GM21723 (cell line): ENCODE measurements at regions not wholly inside any gene's neighbourhood (a gene's known extent, or its start where the extent isn't known, plus 50 kb on each side); places are given as distances from the start of the nearest gene placed in this dataset.
"Not testable (repeated sequence)": the region's sequence is repeated elsewhere in the genome, so short reads cannot be mapped to it uniquely, and the experiment has no call there.

Experiments used
- ATAC-seq: cut with Tn5 transposase; IDR thresholded peaks from one replicate; pipeline ENCODE4 v1.9.1; 2021; ENCODE audit warnings: mild to moderate bottlenecking, moderate library complexity; ENCODE audit not compliant: unreplicated experiment

- ATAC-seq, result no peak
These were observed 167.9 kb upstream of the PRICKLE2 start for GRCh38 chr3:64393193-64393592.

- no peak for ATAC-seq
These were observed 166.7 kb upstream of the PRICKLE2 start for GRCh38 chr3:64392001-64392400.

GRCh38 chr3:64390893-64391292 lies 165.6 kb upstream of the PRICKLE2 start:
- no peak for ATAC-seq

GRCh38 chr3:64388886-64389285 lies 163.6 kb upstream of the PRICKLE2 start:
- no peak for ATAC-seq

GRCh38 chr3:64387688-64388087 lies 162.4 kb upstream of the PRICKLE2 start:
- no peak for ATAC-seq

GRCh38 chr3:64385277-64385676 lies 160.0 kb upstream of the PRICKLE2 start:
- no peak for ATAC-seq

GRCh38 chr3:64384561-64384960 lies 159.3 kb upstream of the PRICKLE2 start:
- ATAC-seq, result no peak

GRCh38 chr3:64382153-64382552 lies 156.9 kb upstream of the PRICKLE2 start:
- ATAC-seq, result no peak

- no peak for ATAC-seq
These were observed 156.1 kb upstream of the PRICKLE2 start for GRCh38 chr3:64381367-64381766.

GRCh38 chr3:64380546-64380945 lies 155.3 kb upstream of the PRICKLE2 start:
- no peak for ATAC-seq

- no peak for ATAC-seq
These were observed 154.0 kb upstream of the PRICKLE2 start for GRCh38 chr3:64379221-64379620.

- no peak for ATAC-seq
These were observed 152.7 kb upstream of the PRICKLE2 start for GRCh38 chr3:64377942-64378341.

- no peak for ATAC-seq
These were observed 150.5 kb upstream of the PRICKLE2 start for GRCh38 chr3:64375737-64376136.

GRCh38 chr3:64369390-64369789 lies 144.1 kb upstream of the PRICKLE2 start:
- ATAC-seq, result no peak

- ATAC-seq, result no peak
These were observed 143.2 kb upstream of the PRICKLE2 start for GRCh38 chr3:64368257-64369020.

GRCh38 chr3:64365877-64366276 lies 140.6 kb upstream of the PRICKLE2 start:
- no peak for ATAC-seq

- no peak for ATAC-seq
These were observed 138.6 kb upstream of the PRICKLE2 start for GRCh38 chr3:64363842-64364241.

- no peak for ATAC-seq
These were observed 136.9 kb upstream of the PRICKLE2 start for GRCh38 chr3:64361962-64362735.

- ATAC-seq, result not testable (repeated sequence)
These were observed 135.8 kb upstream of the PRICKLE2 start for GRCh38 chr3:64361036-64361435.

- no peak for ATAC-seq
These were observed 135.0 kb upstream of the PRICKLE2 start for GRCh38 chr3:64360280-64360679.

GRCh38 chr3:64359735-64360134 lies 134.5 kb upstream of the PRICKLE2 start:
- ATAC-seq, result no peak

- no peak for ATAC-seq
These were observed 133.6 kb upstream of the PRICKLE2 start for GRCh38 chr3:64358853-64359252.
